Neural cell (in vitro differentiated cells): ENCODE measurements at regions not wholly inside any gene's neighbourhood (a gene's known extent, or its start where the extent isn't known, plus 50 kb on each side); places are given as distances from the start of the nearest gene placed in this dataset.

ENCODE experiments used
- CTCF ChIP-seq: fragments of 450-650 bp; IDR thresholded peaks from 2 replicates; pipeline ENCODE4 v1.5.1; 2014; ENCODE audit warnings: antibody characterized with exemption, mild to moderate bottlenecking, moderate library complexity; ENCODE audit not compliant: poor library complexity, severe bottlenecking
- EP300 ChIP-seq: fragments of 450-650 bp; conservative IDR thresholded peaks from 2 replicates; pipeline ENCODE4 v1.6.1; 2014; ENCODE audit warnings: antibody characterized with exemption, mild to moderate bottlenecking, moderate library complexity; ENCODE audit not compliant: poor library complexity, severe bottlenecking
- EZH2 ChIP-seq: fragments of 200-600, 300-800 bp; shearing (Covaris generic), sonication (generic); IDR thresholded peaks from 2 replicates; pipeline ENCODE4 v1.6.1; 2014; ENCODE audit warnings: antibody characterized with exemption, low read length, borderline replicate concordance, mild to moderate bottlenecking; ENCODE audit not compliant: insufficient read depth, poor library complexity, severe bottlenecking
- POLR2AphosphoS5 ChIP-seq: IDR thresholded peaks from 2 replicates; pipeline ENCODE4 v1.6.1; 2012
- TAF1 ChIP-seq: IDR thresholded peaks from 2 replicates; pipeline ENCODE4 v1.6.1; 2012; ENCODE audit warnings: low read depth

GRCh38 chr1:191629836-191630235, 528.4 kb upstream of the RGS18 start:
- no peak for TF ChIP-seq POLR2AphosphoS5
- no peak for TF ChIP-seq CTCF
- no peak for TF ChIP-seq EZH2
- TF ChIP-seq TAF1 = no peak
- TF ChIP-seq EP300 = no peak
